GM10266 (cell line): ENCODE measurements at regions not wholly inside any gene's neighbourhood (a gene's known extent, or its start where the extent isn't known, plus 50 kb on each side); places are given as distances from the start of the nearest gene placed in this dataset.

Experiments
- DNase-seq: peaks from one replicate; pipeline ENCODE4 v3.0.0; 2012; ENCODE audit errors: extremely low spot score
- CTCF ChIP-seq: IDR thresholded peaks from 2 replicates; pipeline ENCODE4 v1.5.1; 2012; ENCODE audit warnings: mild to moderate bottlenecking, low read depth; ENCODE audit not compliant: control insufficient read depth, insufficient read depth; ENCODE audit errors: missing control alignments

- no peak for DNase-seq
- no peak for TF ChIP-seq CTCF
Observed at GRCh38 chr12:114780746-114781399, 96.9 kb upstream of the TBX3 start.

- no peak for DNase-seq
- TF ChIP-seq CTCF: no peak
Observed at GRCh38 chr12:114779647-114780046, 95.7 kb upstream of the TBX3 start.

- no peak for TF ChIP-seq CTCF
- DNase-seq: no peak
Observed at GRCh38 chr12:114779186-114779585, 95.2 kb upstream of the TBX3 start.

- TF ChIP-seq CTCF: no peak
- DNase-seq: no peak
Observed at GRCh38 chr12:114776731-114777442, 92.9 kb upstream of the TBX3 start.

- DNase-seq: no peak
- TF ChIP-seq CTCF: no peak
Observed at GRCh38 chr12:114774699-114775098, 90.7 kb upstream of the TBX3 start.

GRCh38 chr12:114774197-114774596 is 90.2 kb upstream of the TBX3 start:
- TF ChIP-seq CTCF: no peak
- no peak for DNase-seq

GRCh38 chr12:114770323-114770722 is 86.3 kb upstream of the TBX3 start:
- no peak for DNase-seq
- no peak for TF ChIP-seq CTCF
